ENCODE measurements at regions not wholly inside any gene's neighbourhood (a gene's known extent, or its start where the extent isn't known, plus 50 kb on each side); places are given as distances from the start of the nearest gene placed in this dataset.

- ATAC-seq: no peak
- no peak for TF ChIP-seq CREB5 (CRISPR knock-in tag; IDR thresholded peaks at IDR 0.05; ENCODE audit: low read depth)
- TF ChIP-seq RARB (CRISPR knock-in tag; IDR thresholded peaks at IDR 0.05): no peak
- no peak for TF ChIP-seq ZNF565 (CRISPR knock-in tag; conservative IDR thresholded peaks at IDR 0.05; ENCODE audit: low read depth)
- TF ChIP-seq OSR1 (CRISPR knock-in tag; IDR thresholded peaks at IDR 0.05): no peak
- TF ChIP-seq PPARA (CRISPR knock-in tag; IDR thresholded peaks at IDR 0.05; ENCODE audit: borderline replicate concordance): no peak
- no peak for TF ChIP-seq BACH2 (CRISPR knock-in tag; IDR thresholded peaks at IDR 0.05; ENCODE audit: borderline replicate concordance)
- TF ChIP-seq TSHZ2 (CRISPR knock-in tag; IDR thresholded peaks at IDR 0.05): no peak
- TF ChIP-seq CSRNP3 (CRISPR knock-in tag; IDR thresholded peaks at IDR 0.05): no peak
- no peak for TF ChIP-seq PATZ1 (CRISPR knock-in tag; IDR thresholded peaks at IDR 0.05; ENCODE audit: borderline replicate concordance)
These were observed 149.3 kb upstream of the NSMCE3 start for GRCh38 chr15:29418931-29419330.

- TF ChIP-seq CREB5 (CRISPR knock-in tag; IDR thresholded peaks at IDR 0.05; ENCODE audit: low read depth): no peak
- no peak for TF ChIP-seq TOX (CRISPR knock-in tag; IDR thresholded peaks at IDR 0.05; ENCODE audit: borderline replicate concordance)
- no peak for TF ChIP-seq TCF4 (CRISPR knock-in tag; IDR thresholded peaks at IDR 0.05; ENCODE audit: borderline replicate concordance)
- no peak for TF ChIP-seq GLIS3 (CRISPR knock-in tag; IDR thresholded peaks at IDR 0.05)
- no peak for TF ChIP-seq CSRNP3 (CRISPR knock-in tag; IDR thresholded peaks at IDR 0.05)
- TF ChIP-seq ZNF565 (CRISPR knock-in tag; conservative IDR thresholded peaks at IDR 0.05; ENCODE audit: low read depth): no peak
These were observed 148.6 kb upstream of the NSMCE3 start for GRCh38 chr15:29418178-29418577.

GRCh38 chr15:29411299-29411698 lies 141.7 kb upstream of the NSMCE3 start:
- no peak for ATAC-seq
- no peak for TF ChIP-seq CREB5 (CRISPR knock-in tag; IDR thresholded peaks at IDR 0.05; ENCODE audit: low read depth)
- no peak for TF ChIP-seq ZNF70 (CRISPR knock-in tag; IDR thresholded peaks at IDR 0.05)
- no peak for TF ChIP-seq ZFP30 (CRISPR knock-in tag; IDR thresholded peaks at IDR 0.05)
- TF ChIP-seq SNAI2 (CRISPR knock-in tag; IDR thresholded peaks at IDR 0.05): no peak
- TF ChIP-seq TCF4 (CRISPR knock-in tag; IDR thresholded peaks at IDR 0.05; ENCODE audit: borderline replicate concordance): no peak
- no peak for TF ChIP-seq ZNF8 (CRISPR knock-in tag; IDR thresholded peaks at IDR 0.05)
- TF ChIP-seq ZFP3 (CRISPR knock-in tag; IDR thresholded peaks at IDR 0.05): no peak
- TF ChIP-seq ISL1 (CRISPR knock-in tag; IDR thresholded peaks at IDR 0.05): no peak
- no peak for TF ChIP-seq PATZ1 (CRISPR knock-in tag; IDR thresholded peaks at IDR 0.05; ENCODE audit: borderline replicate concordance)
- no peak for TF ChIP-seq POU6F1 (CRISPR knock-in tag; IDR thresholded peaks at IDR 0.05; ENCODE audit: borderline replicate concordance, low read depth)
- no peak for TF ChIP-seq GLIS3 (CRISPR knock-in tag; IDR thresholded peaks at IDR 0.05)
- no peak for TF ChIP-seq RARB (CRISPR knock-in tag; IDR thresholded peaks at IDR 0.05)
- no peak for TF ChIP-seq BACH2 (CRISPR knock-in tag; IDR thresholded peaks at IDR 0.05; ENCODE audit: borderline replicate concordance)

More at GRCh38 chr15:29418178-29418577, 148.6 kb upstream of the NSMCE3 start:
- no peak for ATAC-seq

Data from SK-N-SH treated with all-trans-retinoic acid at 6 μM for 48 hours (cell line).